Activated CD4-positive, alpha-beta T cell treated with anti-CD3 and anti-CD28 coated beads, Interleukin-2, Interleukin-4, amounts not matched to agents 100 ng/mL and 50 ng/mL, durations not matched to agents 16 hours and 8 hours (primary cell): ENCODE measurements at regions not wholly inside any gene's neighbourhood (a gene's known extent, or its start where the extent isn't known, plus 50 kb on each side); places are given as distances from the start of the nearest gene placed in this dataset.

Experiments
- DNase-seq: peaks from one replicate; pipeline ENCODE4 v3.0.0-alpha.2; 2020; ENCODE audit warnings: low spot score

DNA sequence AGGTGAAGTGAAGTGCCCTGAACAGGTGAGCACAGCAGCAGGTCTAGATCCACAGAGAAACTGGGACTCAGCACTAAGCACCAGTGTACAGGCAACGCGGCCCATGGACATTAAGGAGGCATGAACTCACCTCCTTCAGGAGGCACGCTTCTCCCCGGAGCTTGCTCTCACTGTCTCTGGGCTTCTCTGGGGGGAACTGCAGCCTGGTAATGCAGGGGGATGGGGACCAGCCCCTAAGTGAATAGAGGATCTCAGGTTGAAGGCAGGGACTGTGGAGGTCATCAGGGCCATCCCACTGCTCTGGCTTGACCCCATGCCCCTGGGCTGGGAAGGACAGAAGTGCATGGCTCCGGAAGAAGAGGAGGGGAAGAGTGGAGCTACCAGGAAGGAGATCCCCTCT, 495.6 kb upstream of the B3GAT1 start:
- DNase-seq = no peak

- no peak for DNase-seq
Observed at GRCh38 chr11:134906356-134906955, 494.4 kb upstream of the B3GAT1 start.

DNA sequence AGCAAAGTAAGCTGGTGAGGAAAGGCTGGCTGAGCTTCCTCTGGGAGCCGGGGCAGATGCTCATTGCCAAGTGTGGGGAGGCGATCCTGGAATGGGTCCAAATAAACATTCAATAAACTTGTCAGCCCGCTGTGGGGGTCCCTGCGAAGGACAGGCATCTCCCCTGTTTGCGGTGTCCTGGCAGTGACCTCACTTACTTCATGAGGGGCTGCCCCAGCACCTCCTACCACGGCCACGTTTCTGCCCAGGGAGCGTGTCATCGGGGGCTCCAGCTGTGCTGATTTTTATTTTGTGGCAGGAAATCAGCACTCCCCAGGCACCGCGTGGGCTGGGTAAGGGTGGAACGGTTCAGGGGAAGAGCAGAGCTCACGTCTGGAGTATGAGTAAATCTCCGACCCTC, 493.9 kb upstream of the B3GAT1 start:
- DNase-seq = no peak

DNA sequence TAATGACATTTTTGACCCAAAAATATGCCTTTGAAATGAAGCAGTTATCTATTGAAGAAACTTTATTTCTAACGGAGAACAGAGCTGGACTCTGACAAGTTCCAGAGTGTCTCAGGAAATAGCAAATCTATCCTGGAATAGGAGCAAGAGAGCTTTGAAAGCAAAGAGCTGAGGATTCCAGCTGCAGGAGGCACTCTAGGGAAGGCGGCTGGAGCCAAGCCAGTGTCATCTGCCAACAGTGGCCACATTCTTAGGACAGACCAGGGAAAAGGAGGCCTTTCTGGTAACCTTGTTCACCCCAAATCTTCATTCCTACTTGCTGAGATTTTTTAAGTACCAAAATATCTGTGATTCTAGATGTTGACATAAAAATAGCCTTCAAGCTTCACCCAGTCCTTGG, 493.5 kb upstream of the B3GAT1 start:
- no peak for DNase-seq

- no peak for DNase-seq
Observed at GRCh38 chr11:134904103-134904790, 492.2 kb upstream of the B3GAT1 start.

- DNase-seq = no peak
Observed at GRCh38 chr11:134901955-134902918, 490.2 kb upstream of the B3GAT1 start.

GRCh38 chr11:134901542-134901941, 489.5 kb upstream of the B3GAT1 start:
- no peak for DNase-seq

DNA sequence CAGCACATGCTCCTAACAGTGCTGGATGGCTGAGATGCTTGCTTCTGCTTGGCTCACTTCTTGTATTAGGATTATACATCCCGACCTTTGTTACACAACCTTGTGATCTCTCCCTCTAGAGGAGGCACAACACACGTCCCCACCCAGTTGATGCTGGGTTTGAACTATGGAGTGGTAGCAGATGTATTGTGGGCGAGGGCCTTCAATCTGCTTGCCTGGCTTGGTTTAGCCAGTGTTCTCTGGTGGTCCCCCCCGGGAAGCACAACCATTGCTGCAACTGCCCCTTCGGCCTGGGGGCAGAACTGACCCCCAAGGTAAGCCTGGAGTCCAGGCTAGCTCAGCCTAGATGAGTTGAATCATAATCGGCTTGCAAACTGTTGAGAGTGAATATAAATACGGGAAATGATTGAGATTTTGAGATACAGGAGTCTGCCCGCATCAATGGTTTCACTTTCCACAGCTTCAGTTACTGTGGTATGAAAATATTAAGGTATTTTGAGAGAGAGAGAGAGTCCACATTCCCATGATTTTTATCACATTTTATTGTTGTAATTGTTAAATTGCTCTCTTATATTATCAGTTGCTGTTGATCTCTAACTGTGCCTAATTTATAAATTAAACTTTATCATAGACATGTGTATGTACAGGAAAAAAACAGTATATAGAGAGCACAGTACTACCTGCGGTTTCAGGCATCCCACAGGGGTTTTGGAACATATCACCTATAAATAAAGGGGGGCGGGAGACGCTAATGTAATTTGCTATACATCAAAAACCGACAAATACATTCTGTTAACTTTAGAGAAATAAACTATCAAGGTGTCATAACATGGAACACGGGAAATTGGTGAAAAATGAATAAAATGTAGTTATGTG, 482.0 kb upstream of the B3GAT1 start:
- no peak for DNase-seq

DNA sequence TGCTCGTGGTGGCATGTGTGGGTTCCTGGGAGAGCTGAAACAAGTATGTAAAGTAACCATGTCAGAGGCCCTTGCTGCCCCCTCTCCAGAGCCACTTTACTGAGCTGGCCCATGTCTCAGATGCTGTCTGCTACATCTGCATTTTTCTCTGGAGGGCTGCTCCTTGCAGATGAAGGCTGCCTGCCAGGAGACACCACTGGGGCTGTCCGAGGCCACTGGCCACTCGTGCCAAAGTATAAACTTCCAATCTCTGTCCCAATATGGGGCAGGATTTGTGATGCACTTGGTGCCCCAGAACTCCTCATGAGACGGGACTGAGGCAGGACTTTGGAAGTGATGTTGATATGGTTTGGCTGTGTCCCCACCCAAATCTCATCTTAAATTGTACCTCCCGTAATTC, 478.4 kb upstream of the B3GAT1 start:
- no peak for DNase-seq

GRCh38 chr11:134889832-134890231, 477.8 kb upstream of the B3GAT1 start:
- DNase-seq = no peak

GRCh38 chr11:134888821-134889220, 476.8 kb upstream of the B3GAT1 start:
- no peak for DNase-seq

DNA sequence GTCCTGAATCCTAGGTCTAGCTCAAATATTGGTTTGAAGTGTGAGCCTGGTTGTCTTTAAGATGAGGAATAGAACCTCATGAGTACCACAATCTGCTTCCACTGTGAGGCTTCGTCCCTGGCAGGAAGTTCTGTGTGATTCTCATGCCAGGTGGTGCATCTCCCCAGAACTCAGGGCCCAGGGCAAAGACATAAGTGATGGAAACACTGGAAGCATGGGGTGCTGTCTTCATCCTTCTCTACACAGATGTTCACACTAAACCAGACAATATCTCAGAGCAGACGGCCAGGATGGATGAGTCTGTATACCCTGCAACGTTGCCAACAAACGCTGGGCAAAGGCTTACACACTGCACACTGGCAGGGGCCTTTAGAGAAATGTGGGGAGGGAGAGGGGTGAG, 475.9 kb upstream of the B3GAT1 start:
- DNase-seq = no peak

- DNase-seq = no peak
Observed at GRCh38 chr11:134883484-134883883, 471.4 kb upstream of the B3GAT1 start.

GRCh38 chr11:134882671-134883297, 470.7 kb upstream of the B3GAT1 start:
- no peak for DNase-seq

DNA sequence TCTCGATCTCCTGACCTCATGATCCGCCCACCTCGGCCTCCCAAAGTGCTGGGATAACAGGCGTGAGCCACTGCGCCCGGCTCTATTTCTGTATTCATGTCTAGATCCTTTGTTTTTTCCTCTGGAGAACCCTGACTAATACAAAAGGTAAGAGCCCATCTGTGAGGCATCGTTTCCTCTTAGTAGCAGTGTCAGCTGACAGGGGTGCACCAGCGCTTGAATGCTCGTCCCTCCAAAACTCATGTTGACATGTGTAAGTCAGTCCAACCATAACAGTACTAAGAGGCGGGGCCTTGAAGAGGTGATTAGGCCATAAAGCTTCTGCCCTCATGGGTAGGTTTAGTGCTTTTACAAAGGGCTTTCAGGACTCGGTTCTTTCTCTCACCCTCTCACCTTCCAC, 470.1 kb upstream of the B3GAT1 start:
- DNase-seq = no peak

DNA sequence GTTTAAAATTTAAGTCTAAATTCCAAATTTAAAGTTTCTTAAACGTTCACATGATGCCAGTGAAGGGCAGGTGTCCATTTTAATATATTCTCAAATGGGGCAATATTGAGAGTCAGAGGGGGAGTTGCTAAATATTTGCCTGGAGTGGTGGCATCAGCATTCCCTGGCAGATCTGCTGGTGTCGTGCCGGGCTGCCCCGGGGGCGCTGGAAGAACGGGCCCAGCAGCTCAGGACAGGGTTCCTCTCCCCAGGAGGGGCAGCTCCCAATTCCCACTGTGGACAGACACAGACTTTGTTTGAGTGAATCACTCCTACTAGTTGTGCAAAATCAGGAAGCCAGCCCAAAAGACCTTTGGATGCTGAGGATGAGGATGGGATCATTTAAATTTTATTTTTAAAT, 468.7 kb upstream of the B3GAT1 start:
- no peak for DNase-seq

DNA sequence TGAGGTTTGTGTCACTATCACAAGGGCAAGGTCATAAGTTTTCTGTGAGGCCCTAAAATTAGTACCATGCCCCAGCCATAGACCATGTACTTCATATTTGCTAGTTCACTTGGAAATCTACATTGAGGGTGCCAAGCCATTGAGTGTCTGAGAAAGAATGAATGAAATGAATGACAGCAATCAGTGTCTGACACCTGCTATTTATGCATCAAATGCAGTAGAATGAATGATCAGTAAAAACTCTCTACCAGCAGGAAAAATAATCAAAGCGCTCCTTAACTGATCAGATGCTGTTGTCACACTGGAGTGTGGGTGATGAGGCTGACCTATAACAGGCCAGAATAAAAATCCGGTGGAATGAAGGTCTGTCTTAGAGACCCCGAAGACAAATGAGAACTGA, 467.9 kb upstream of the B3GAT1 start:
- no peak for DNase-seq

DNA sequence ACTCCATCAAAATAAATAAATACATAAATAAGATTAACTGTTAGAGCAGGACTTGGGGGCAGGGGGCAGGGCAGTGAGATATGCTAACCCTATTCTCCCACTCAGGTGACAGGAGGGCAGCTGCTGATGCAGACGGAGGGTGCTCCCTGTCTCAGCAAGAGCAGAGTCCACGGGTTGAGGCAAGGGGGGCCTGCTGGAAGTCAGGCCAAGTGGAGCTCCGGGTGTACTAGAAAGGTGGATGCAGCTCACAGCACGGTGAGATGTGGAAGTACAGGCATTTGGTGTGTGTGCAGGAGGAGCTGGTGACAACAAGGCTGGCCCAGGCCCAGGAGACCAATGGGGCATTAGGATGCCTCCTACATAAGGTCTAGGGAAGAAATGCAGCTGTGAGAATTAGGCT, 467.3 kb upstream of the B3GAT1 start:
- DNase-seq = no peak

- DNase-seq = no peak
Observed at GRCh38 chr11:134878785-134879184, 466.7 kb upstream of the B3GAT1 start.

GRCh38 chr11:134876226-134876625, 464.2 kb upstream of the B3GAT1 start:
- no peak for DNase-seq

- DNase-seq = no peak
Observed at GRCh38 chr11:134866981-134867675, 455.1 kb upstream of the B3GAT1 start.
